ENCODE measurements at regions not wholly inside any gene's neighbourhood (a gene's known extent, or its start where the extent isn't known, plus 50 kb on each side); places are given as distances from the start of the nearest gene placed in this dataset.
A peak's percentile ranks its signal among the peaks of the same experiment; 100 is the strongest.
"Not testable (repeated sequence)": the region's sequence is repeated elsewhere in the genome, so short reads cannot be mapped to it uniquely, and the experiment has no call there.

DNA sequence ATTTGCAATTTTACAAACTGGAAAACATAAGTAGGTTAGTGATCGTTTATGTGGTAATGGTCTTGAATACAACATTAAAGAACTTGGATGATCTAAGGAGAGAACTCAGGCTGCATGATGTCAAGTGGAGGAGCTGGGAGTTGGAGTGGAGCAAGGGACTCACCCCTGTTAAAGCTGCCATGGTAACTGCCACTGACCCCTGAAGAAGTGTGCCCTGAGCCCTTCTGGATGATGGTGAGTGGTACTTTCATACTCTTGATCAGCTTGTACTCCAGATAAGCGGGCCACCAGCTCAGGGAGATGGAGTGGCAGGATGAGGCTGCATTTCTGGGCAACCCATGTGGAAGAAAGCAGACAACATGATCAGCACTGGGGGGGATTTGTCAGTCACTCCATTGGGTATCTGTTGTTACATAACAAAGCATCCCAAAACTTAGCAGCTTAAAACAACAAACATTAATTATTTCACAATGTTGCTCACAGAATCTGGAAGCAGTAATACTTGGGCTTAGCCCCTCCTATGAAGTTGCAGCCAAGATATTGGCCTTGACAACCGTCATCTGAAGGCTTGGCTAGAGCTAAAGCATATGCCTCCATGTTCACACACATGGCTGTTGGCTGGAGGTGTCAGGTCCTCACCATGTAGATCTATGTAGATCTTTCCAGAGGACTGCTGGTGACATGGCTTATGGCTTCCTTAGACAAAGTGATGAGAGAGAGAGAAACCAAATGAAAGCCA is 213.8 kb downstream of the DUSP10 start:
- no peak for DNase-seq (ENCODE audit: low read depth)

DNA sequence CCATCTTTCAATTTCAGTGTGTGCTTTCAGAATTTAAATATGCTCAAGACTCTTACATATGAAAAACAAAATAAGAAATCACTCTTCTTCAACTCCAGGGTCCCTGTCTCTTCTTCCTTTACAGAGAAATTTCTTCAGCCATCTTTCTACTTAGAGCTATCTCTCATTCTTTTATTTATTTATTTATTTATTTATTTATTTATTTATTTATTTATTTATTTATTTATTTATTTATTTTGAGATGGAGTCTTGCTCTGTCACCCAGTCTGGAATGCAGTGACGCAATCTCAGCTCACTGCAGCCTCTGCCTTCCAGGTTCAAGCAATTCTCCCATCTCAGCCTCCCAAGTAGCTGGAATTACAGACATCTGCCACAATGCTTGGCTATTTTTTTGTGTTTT is 211.7 kb downstream of the DUSP10 start:
- DNase-seq (ENCODE audit: low read depth), result not testable (repeated sequence)

DNA sequence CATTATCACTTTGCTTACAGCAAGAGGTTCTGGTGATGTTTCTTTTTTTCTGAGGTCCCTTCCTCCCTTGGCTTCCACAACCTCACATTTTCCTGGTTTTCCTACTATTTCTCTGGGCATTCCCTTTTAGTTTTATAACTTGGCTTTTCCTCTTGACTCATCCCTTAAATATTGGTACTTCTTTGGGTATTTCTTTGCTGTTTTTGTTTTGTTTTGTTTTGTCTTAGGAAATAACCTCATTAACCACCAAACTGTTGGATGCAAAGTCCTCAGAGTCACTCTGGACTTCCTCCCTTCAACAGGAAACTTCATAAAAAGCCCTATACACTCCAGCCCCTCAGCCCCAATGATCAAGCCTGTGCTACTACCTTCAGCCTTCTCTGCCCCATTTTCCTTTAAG is 211.1 kb downstream of the DUSP10 start:
- DNase-seq (ENCODE audit: low read depth), result no peak

DNA sequence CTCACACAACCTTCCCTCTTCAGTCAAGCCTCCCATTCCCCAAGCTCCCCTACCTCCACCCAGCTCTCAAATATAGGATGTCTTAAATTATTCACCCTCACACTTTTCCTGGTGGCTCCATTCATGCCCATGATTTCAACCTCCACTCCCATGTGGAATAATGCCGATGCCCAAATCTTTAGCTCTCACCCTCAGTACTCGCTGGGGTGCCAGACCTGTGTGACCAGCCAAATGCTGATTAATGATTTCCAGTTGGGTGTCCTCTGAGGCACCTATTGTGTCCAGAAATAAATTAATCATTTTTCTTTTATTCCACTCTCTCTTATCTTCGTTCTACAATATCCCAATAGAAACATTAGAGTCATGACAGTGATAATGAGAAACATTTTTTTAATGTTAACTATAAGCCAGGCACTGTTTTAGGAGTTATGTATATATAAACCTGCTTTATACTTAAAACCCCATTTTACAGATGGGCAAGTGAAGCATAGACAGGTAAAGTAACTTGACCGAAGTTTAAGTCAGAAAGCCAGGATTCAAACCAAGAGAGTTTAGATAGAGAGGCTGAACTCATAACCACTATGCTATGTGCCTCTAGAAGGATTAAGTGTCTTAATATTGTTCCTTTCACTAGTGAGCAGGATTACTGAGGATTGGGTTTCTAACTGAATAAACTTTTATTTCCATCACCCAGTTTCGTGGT is 209.7 kb downstream of the DUSP10 start:
- peak; percentile 26 for DNase-seq (ENCODE audit: low read depth)

DNA sequence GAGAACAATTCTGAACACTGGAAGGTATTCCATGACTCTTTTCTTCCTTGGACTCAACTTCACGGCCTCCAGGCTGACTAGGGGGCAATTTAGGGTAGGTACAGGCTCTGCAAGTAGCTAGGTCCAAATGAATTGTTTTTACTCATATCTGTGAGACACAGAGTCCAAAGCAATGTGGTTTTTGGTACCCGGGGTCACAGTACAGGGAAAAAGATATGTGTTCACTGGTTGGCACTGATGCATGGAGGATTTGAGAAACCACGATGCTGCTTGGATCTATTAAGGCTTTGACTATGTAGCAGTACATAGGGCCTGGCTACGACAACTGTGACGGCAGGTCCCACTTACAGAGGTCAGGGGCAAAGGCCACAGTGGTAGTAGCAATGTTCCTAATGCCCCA is 200.6 kb downstream of the DUSP10 start:
- DNase-seq (ENCODE audit: low read depth), result no peak

DNA sequence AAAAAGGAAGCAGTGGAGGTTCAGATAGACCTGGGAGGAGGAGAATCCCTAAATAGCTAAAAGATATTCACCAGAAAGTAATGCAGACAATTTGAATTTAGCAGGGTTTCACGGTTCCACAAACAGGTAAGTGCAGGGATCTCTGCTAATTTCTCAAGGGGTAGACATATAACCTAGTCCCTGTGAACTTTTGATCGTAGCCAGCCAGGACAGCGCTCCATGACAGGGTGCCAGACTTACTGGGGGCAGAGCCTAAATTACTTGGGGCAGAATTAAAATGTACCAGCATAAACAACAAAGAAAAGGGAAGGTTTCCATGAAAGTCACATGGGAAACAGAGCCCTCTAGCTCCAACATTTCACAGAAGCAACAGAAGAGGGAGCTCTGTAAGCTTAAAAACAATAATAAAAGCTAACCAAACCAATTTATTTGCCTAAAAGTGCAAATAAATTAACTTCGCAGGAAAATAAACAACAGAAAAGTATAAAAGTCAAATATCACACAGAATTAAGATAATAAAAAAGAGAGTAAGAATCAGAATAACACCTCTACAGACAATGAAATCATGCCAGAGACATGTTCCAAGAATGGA is 198.3 kb downstream of the DUSP10 start:
- DNase-seq (ENCODE audit: low read depth), result peak; percentile 57

DNA sequence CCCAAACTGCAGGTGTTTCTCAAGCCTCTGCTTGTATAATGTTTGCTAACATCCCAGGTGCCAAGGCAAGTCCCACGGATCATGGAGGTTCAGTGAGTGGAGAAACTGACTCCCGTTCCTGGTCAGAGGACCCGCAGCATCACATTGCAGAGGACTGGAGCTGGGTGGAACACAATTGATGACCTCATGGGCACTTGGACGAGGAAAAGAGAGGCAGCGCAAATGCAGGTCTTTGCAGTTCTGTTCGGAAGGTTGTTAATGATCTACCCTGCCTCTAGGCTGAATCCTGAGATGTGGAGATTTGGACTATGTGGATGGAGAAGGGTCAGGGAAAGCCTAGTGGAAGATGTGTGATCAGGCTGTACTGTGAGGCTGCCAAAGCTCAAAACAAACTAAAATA is 192.9 kb downstream of the DUSP10 start:
- DNase-seq (ENCODE audit: low read depth), result no peak

DNA sequence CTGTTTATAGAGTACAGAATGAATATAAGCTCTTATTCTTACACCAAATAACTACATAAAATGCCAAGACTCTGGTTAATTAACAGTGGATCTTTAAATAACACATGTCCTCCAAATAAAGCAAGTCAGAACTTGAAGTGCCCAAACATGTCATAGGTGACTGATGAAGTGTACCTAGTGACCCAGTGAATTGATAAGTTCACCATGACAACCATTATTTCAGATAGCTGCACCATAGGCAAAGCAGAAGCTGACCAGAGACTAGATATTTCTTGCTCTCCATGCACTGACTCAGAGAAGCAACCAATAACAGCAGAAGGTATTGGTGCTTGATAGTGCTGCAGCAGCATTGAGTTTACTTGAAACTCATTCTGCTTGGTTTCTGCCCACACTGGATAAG is 192.1 kb downstream of the DUSP10 start:
- no peak for DNase-seq (ENCODE audit: low read depth)

DNA sequence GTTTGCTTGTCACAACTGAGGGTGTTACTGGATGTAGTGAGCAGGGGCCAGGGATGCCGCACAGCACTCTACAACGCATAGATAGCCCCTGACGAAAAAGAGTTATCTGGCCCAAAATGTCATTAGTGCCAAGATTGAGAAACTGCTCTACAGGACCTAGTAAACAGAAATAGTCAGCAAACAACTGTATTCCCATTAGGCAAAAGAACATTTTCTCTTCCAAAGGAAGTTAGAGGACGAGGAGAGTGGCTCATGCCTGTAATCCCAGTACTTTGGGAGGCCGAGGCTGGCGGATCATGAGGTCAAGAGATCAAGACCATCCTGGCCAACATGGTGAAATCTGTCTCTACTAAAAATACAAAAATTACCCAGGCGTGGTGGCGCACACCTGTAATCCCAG is 189.1 kb downstream of the DUSP10 start:
- DNase-seq (ENCODE audit: low read depth), result not testable (repeated sequence)

DNA sequence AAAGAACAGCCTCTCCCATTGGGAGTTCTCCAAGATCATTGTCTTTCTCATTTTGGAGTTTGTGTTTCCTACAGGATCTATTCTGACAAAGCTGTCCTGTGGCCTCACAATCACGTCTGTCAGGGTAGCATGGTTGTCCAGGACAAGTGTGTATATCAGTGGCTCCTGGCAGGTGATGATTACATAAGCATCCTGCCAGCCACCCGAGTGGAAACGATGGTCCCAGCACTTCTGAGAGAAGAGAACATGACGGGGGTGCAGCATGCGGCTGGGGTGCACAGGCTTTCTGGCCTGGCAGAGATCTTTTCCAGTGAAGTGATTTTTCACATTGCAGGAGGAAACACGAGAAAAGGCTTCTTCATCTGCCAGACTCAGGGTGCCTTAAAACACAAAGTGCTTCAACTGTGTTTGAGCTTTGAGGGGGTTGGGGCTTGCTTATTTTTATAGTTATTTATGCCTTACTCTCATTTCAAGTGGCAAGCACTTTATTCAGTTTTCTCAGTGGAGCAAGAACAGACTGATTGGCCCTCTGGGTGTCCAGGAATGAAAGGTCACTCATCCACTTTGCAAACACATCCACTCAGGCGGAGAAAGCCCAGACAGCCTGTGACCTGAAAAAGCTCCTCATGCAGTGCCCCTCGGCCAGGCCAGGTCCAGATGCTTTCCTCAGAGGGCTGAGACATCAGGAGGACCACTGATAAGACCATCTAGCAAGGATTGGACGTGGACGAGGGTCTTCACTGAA is 186.0 kb downstream of the DUSP10 start:
- no peak for DNase-seq (ENCODE audit: low read depth)

DNA sequence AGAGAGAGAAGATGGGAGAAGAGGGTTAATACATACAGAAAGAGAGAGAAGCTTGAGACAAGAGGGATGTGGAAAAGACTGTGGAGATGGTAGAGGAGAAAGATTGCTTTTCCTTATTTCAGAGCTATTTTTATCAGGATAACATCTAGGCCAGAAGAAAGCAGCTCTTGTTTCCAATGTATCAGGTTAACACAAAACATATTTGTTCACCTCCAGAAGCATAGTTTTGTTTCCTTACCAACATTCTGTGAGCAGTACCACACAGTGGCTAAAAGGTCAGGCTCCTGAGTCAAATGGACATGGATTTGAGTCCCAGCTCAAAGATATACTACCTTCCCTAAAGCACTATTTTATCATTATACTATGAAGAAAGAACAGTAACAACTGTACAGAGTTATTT is 185.5 kb downstream of the DUSP10 start:
- DNase-seq (ENCODE audit: low read depth), result no peak

DNA sequence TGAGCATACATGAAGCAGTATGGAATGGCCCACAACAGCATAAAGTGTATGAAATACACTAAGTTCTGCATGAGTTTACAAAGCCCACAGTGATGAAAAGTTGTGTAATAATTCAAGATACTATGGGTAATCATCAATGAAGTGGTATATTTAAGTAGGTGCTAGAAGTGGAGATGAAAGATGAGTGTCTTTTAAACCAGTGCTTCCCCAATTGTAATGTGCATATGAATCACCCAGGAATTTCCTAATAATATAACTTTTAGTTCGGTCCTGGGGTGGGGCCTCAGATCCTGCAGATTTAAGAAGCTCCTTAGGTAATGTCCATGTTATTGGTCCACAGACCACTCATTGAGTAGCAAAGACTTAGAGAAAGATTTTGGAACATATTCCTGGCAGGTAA is 184.9 kb downstream of the DUSP10 start:
- DNase-seq (ENCODE audit: low read depth), result no peak

DNA sequence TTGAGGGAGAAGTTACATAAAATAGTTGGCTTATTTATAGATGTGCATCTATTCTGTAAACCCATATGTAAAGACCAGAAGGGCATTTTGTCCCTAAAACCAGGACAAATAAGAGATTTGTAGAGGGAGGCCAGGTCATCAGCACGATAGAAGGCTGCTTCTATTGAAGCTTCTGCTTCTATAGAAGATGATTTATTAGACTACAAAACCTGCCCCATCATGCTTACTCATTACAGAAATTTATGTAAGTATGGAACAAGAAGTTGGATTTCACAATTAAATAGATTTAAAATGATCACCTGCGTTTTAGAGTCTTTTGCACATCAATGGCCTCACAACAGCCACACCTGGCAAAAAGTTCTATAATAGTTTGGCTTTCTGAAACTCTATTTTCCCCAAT is 183.5 kb downstream of the DUSP10 start:
- no peak for DNase-seq (ENCODE audit: low read depth)

DNA sequence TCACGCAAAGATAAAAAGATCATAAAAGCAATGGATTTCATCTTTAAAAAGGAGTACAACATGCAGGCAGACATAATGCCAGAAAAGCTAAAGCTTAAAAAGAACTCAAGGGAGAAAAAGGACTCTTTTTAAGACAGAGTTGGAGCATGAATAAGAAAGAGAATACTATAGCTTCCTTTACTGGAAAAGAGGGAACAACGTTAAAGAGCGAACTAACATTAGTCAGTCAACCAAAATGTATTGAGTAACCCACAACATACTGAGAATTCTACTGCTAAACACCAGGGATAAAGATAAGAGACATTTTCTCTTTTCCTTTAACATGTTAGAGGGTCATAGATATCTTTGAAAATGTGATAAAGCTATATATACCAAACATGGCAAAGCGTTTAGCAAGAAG is 182.0 kb downstream of the DUSP10 start:
- DNase-seq (ENCODE audit: low read depth), result peak; percentile 50

DNA sequence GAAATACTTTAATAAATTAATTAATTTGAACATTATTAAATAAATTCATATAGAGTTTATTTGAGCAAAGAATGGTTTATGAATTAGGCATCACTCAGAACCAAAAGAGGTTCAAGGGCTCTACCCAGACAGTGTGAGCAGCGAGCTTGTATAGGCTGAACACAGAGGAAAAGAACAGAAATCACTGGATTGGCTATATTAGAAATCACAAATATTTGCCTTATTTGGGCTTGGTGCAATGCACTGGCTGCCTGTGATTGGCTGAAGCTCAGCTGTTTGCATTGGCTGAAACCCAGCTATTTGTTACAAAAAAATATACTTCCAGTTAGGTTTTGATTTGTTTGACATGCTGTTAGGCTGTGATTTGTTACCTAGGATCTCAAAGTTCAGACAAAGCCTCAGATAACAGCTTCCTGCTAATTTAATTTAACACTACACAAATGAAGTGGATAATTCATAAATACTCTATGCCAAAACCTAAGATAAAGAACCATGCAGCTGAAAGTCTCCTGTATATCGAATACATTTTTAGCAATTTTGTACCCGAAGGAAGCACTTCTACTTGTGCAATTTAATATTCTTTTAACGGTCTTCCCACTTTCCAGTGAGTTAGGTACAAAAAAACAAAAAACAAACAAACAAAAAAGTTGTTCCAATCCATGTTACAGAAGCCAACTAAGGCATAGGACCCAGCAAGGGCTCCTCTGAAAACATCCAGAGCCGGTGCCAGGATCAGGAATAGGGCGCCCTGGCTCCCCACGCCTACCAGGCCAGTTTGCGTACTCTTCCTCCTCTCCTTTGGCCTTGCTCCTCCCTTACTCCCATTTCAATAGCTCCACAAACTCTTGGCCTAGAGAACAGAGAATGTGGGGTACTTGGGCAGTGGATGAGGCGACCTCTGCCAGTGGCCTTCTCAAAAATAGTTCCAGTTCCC is 179.1 kb downstream of the DUSP10 start:
- DNase-seq (ENCODE audit: low read depth), result no peak

DNA sequence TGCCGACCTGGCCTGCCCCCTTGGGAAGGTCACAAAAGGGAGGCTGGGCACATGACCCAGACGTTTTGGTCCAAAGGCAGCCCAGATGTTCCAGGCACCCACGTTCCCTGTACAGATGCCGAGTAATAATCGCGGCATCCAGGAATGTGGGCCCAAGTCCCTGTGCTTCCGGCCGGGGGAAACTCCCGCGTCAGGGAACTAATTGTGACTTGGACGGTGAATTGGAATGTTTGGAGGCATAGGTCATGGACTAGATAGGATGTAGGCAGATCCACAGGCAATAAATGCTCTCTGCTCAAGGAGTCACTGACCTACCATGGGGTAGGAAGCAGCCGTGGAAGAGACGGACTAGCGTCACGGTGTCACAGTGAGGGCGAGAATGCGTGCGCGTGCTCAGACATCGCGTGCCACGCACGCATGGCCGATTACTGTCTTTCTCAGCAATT is 178.4 kb downstream of the DUSP10 start:
- no peak for DNase-seq (ENCODE audit: low read depth)

DNA sequence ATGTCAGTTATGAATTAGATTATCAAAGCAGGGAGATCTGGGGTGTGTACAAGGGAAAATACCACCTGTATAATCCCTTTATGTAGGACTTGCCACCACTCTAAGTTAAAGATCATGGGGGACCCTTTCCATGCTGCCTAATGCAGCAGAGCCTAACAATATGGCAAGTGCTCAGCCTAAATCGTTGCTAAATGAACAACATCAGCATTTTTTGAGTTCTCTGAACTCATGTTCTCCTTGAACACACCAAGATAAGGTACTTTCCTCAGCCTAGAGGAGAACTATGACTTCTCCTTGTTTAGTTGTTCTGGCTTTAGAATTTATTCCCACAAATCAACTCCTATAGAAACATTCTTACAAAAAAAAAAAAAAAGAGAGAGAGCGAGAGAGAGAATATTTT is 177.0 kb downstream of the DUSP10 start:
- DNase-seq (ENCODE audit: low read depth), result no peak

DNA sequence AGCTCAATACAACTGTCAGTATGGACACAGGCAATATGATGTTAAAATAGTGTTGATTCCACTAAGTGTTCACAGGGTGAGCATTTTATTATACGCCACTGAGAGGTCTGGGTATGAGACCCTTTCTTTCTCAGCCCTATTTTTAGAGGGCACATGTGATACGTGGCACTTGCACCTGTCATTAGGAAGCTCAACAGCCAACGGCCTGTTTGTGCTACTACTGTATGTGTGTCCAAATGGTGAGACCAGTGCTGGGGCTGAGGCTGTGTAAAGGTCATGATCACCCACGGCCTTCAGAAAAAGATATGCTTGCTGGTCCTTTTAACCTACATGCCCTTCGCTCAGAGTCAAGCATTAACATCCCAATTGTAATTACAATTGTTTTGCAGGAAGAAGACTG is 176.2 kb downstream of the DUSP10 start:
- DNase-seq (ENCODE audit: low read depth), result no peak

DNA sequence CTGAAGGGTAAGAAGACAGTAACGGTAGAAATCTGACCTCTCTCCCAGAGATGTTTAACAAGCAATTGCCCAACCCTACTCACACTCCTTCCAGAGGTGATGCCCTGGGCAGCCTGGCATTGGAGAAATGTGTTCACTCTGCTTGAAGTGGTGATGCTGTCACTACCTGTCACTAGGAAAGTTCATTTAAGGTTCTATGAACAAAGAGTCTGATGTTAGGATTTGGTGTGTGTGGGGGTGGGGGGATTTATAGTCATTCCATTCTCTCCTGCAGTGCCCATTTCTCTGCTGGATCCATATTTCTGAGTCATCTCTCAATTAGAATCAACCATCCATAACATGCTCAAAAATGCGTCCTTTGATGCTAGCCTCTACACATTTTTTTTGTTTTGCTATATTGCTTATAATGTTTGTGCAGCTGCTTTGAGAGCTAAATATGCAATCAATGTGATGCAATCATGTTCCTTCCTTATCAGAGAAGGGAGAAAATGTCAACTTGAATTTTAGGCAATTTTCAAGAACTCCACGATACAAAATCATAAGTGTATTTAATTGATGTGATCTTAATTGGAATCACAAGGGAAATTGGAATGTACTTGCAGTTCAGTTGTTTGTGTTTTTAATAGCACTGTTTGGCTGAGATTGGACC is 173.9 kb downstream of the DUSP10 start:
- DNase-seq (ENCODE audit: low read depth), result peak; percentile 33

DNA sequence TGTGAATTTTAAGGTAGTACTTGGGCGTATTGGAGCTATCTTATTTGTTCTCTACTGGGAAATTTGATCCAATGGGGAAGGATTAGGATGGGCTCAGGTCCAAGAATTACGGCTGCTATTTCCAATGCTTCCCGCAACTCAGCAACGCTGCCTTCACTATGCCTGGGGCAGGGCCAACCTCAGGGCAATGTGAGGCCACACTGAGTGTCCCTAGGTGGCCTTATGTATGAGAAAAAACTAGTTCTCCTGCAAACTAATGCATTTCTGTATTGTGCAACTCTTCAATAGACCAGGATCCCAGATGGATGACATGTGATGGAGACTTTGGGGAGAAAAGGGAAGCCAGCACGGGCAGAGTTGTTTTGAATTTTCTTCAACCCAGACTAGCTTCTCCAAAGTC is 168.1 kb downstream of the DUSP10 start:
- DNase-seq (ENCODE audit: low read depth), result no peak

DNA sequence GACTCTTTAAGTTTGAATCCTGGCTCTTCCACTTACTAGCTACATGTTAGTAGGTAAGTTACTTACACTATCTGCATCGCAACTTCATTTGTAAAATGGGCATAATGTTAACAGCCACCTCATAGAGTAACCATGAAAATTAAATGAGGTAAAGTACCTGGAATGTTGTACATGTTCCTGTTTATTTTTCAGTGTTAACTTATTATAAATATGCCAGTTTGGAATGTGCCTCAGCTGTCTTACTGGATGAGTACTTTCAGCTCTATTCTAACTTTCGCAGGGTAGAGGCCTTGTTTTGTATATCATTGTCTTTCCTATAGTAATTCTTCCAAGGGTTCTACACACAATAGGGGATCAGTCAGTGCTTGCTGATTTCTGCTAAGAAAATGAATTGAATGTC is 167.4 kb downstream of the DUSP10 start:
- peak; percentile 71 for DNase-seq (ENCODE audit: low read depth)
